Urothelium cell line (cell line): ENCODE measurements at regions not wholly inside any gene's neighbourhood (a gene's known extent, or its start where the extent isn't known, plus 50 kb on each side); places are given as distances from the start of the nearest gene placed in this dataset.
"Not testable (repeated sequence)": the region's sequence is repeated elsewhere in the genome, so short reads cannot be mapped to it uniquely, and the experiment has no call there.

Experiments
- DNase-seq: peaks from one replicate; pipeline ENCODE4 v3.0.0; 2011; ENCODE audit warnings: low spot score, mixed read lengths
- FAIRE-seq: peaks from 2 replicates; lab custom pipeline; 2011; peaks lifted over from hg19 to GRCh38; lab: Jason Lieb, UNC

- DNase-seq (no peak), FAIRE-seq (no peak)
Measured at GRCh38 chr6:141884850-141885249, 247.9 kb upstream of the GJE1 start.

GRCh38 chr6:141878686-141879085 is 254.0 kb upstream of the GJE1 start:
- no peak for FAIRE-seq
- DNase-seq = peak; percentile 7

- FAIRE-seq = no peak
- no peak for DNase-seq
Measured at GRCh38 chr6:141877275-141877983, 255.3 kb upstream of the GJE1 start.

- FAIRE-seq (no peak), DNase-seq (no peak)
Measured at GRCh38 chr6:141874930-141875602, 257.7 kb upstream of the GJE1 start.

GRCh38 chr6:141869509-141869908 is 263.2 kb upstream of the GJE1 start:
- not testable (repeated sequence) for DNase-seq, FAIRE-seq

- no peak for FAIRE-seq
Measured at GRCh38 chr6:141867767-141868166, 265.0 kb upstream of the GJE1 start.

GRCh38 chr6:141866731-141867497 is 265.8 kb upstream of the GJE1 start:
- FAIRE-seq = no peak
- DNase-seq = no peak

More at GRCh38 chr6:141867767-141868166, 265.0 kb upstream of the GJE1 start:
- DNase-seq = no peak

GRCh38 chr6:141851063-141851462 is 281.7 kb upstream of the GJE1 start:
- no peak for DNase-seq
- no peak for FAIRE-seq

GRCh38 chr6:141848029-141848890 is 284.5 kb upstream of the GJE1 start:
- FAIRE-seq (no peak), DNase-seq (peak; percentile 44)

- DNase-seq (no peak), FAIRE-seq (no peak)
Measured at GRCh38 chr6:141846639-141847038, 286.1 kb upstream of the GJE1 start.

- no peak for FAIRE-seq
- DNase-seq = no peak
Measured at GRCh38 chr6:141843178-141843834, 289.4 kb upstream of the GJE1 start.

- DNase-seq (no peak), FAIRE-seq (no peak)
Measured at GRCh38 chr6:141833001-141833655, 299.6 kb upstream of the GJE1 start.

GRCh38 chr6:141830530-141830929 is 302.2 kb upstream of the GJE1 start:
- FAIRE-seq (no peak), DNase-seq (no peak)

GRCh38 chr6:141829566-141830360 is 303.0 kb upstream of the GJE1 start:
- DNase-seq (no peak), FAIRE-seq (no peak)

- FAIRE-seq (no peak), DNase-seq (no peak)
Measured at GRCh38 chr6:141824350-141824749, 308.4 kb upstream of the GJE1 start.

GRCh38 chr6:141815039-141815438 is 317.7 kb upstream of the GJE1 start:
- DNase-seq, FAIRE-seq: not testable (repeated sequence)

GRCh38 chr6:141809901-141810300 is 322.8 kb upstream of the GJE1 start:
- no peak for FAIRE-seq
- no peak for DNase-seq

- DNase-seq (no peak), FAIRE-seq (no peak)
Measured at GRCh38 chr6:141808662-141809061, 324.1 kb upstream of the GJE1 start.

- not testable (repeated sequence) for FAIRE-seq, DNase-seq
Measured at GRCh38 chr6:141800973-141801372, 331.8 kb upstream of the GJE1 start.
